Astrocyte of the hippocampus (primary cell): ENCODE measurements at regions not wholly inside any gene's neighbourhood (a gene's known extent, or its start where the extent isn't known, plus 50 kb on each side); places are given as distances from the start of the nearest gene placed in this dataset.
A peak's percentile ranks its signal among the peaks of the same experiment; 100 is the strongest.

ENCODE experiments used
- DNase-seq: peaks from one replicate; pipeline ENCODE4 v3.0.0; 2011; ENCODE audit warnings: low read depth, low spot score

- no peak for DNase-seq
Observed at GRCh38 chr1:115413621-115414020, 75.6 kb upstream of the NGF start.

- no peak for DNase-seq
Observed at GRCh38 chr1:115413208-115413607, 75.2 kb upstream of the NGF start.

DNA sequence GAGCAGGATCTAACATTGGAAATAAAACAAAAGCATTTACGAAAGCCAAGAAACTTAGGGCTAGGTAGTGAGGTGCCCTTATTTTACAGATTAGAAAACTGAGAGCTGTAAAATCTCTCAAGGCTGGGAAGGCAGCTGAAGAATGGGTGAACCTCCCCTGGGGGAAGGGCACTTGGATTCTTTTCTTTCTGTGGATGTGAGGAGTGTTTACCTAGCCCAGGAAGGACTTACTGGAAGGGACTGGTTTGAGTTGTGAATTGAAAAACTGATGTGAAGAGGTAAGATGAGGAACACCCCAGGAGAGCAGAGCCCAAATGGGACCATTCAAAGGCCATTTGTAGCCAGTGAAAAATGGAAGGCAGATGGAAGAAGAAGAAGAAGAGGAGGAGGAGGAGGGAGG is 74.7 kb upstream of the NGF start:
- DNase-seq = no peak

GRCh38 chr1:115412286-115412685 is 74.2 kb upstream of the NGF start:
- DNase-seq = no peak

DNA sequence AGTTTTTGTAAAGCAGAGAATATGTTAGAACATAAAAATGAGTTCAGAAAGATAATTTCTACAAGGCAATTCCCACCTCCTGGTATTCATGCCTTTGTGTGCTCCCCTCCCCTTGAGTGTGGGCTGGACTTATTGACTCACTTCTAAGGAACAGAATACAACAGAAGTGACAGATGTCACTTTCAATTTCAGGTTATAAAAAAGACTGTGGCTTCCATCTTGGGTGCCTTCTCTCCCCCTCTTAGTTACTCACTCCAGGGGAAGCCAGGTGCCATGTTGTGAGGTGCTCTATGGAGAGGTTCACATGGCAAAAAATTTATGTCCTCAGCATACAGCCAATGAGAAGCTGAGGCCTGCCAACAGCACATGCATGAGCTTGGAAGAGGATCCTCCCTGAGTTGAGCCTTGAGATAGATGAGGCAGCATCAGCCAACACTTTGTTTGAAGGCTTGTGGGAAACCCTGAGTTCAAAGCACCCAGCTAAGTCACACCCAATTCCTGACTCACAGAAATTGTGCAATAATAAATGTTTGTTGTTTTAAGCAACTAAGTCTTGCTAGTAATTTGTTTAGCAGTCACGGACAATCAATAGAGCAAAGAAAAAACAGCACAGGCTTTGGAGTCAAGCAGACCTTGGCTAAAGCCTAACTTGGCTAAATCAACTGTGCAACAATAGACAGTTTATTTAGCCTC is 73.5 kb upstream of the NGF start:
- DNase-seq = peak; percentile 54

DNA sequence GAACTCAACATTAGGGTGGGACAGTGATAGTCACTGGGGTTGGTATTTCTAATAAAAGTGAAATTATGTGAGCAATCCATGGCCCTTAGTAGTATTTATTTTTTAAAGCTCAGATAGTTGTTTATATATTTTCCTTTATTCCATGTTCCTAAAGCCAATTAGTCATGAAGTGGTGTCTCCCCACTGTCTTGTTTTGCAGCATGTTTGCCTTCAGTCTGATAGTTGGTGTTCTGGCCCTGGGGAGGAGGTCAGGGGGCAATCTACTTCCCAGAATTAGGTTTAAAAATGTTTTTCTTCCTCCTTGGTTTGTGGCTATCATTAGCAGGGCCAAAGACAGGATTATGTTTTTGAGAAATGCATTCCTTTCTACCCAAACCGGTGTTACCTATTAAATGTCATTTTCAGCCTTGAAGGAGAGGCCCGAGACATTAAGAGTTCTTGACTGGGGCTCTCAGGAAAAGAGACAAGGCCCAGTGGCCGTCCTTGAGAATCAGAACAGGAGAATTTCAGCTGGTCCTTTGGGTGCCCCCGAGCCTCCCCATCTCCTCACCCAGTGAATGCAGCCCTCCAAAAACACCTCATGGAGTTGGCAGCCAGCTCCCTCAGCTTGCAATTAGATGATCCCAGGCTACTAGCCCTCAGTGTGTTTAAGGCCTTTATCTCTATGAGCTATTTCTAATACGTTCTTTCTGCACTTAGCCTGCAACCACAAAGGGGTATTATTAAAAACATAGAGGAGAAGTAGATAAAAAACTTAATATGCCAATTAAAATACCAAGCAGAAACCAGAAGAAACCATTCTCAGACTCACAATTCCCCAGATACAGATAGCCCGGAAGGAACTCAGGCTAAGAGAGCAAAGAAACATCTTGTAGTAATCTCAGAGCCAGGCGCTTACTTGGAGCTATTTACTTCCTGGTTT is 71.3 kb upstream of the NGF start:
- DNase-seq = no peak

DNA sequence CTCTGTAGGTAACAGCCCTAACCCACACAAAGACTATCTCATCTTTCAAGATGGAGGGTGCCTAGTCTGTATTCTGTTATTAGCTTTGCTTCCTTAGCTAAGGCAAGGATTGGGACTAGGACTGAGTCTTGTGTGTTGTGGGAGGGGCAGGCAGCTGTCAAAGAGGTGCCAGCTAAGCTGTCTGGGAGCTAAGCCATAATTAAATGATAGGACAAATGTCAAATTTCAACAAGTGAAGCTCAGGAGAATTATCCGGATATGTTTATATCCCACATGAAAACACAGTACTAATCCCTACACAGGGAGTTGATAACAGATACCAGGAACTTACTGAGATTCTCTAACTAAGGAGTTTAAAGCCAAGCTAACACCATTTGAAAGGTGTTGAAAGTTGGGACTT is 70.5 kb upstream of the NGF start:
- no peak for DNase-seq

DNA sequence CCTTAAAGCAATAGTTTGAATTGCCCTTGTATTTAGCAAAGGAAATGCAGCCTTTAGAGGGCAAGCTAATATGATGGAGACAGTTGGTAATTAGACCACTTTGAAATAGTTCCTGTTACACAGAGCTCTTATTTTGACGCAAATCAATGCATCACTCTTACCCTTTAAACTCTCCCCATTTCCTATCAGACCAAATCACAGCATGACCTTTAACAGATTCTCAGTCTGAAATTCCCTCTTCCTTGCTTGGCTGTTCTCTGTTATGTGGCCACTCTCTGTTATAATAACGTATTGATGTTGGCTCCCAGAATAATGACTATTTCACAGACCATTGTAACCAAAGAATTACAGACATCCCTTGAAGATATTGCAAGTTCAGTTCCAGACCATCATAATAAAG is 66.9 kb upstream of the NGF start:
- DNase-seq = no peak

DNA sequence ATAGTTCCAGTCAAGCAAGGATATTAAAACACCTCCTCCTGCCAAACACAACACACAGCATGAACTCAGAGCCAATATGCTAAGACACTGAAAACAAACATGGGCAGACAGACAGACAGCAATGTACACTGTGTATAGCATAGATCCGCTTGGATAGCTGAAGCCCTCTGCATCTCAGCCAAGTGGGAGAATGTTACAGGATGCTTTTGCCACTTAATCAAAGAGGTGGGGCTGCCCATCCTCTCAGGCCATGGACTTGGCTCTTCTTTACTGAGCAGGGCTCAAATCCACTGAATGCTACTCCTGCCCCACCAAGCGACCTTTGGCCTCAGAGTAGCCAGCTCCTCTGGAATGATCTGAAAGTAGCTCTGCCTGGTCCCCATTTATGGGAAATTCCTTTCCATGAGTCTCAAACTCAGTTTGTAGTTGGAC is 64.7 kb upstream of the NGF start:
- DNase-seq = peak; percentile 34

DNA sequence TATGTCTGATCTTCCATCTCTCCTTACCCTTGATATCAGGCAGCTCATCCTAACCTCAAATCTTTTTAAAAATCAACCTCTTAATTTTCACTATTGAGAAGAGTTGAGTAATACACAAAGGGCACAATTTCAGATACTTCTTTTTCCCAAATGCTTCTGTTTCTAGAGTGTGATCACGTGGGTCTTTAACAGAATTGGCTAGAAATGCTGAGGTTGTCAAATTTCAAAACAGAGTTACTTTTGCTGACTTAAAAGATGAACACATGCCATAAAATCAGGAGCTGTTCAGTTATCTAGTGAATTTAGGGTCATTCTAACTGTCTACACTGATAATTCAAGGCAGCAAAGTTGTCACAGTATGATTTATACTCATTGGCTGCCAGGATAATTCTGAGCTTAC is 63.6 kb upstream of the NGF start:
- DNase-seq = no peak

DNA sequence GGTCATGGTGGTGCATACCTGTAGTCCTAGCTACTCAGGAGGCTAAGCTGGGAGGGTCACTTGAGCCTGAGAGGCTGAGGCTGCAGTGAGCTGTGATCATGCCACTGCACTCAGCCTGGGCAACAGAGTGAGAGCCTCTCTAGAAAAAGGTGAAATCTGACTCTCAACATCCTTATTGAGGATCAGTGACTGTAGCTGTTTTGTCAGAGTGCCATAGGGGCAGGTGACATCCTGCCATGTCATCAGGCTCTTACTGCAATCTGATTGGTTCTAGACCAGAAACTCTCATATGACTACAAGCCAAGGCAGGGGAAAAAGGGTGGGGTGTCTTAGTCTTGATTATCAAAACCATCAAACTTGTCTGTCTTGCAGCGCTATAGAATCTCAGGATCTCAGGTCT is 62.8 kb upstream of the NGF start:
- no peak for DNase-seq

- DNase-seq = no peak
Observed at GRCh38 chr1:115400426-115400825, 62.4 kb upstream of the NGF start.

- no peak for DNase-seq
Observed at GRCh38 chr1:115398745-115399144, 60.7 kb upstream of the NGF start.
